ENCODE measurements at regions not wholly inside any gene's neighbourhood (a gene's known extent, or its start where the extent isn't known, plus 50 kb on each side); places are given as distances from the start of the nearest gene placed in this dataset.
"Not testable (repeated sequence)": the region's sequence is repeated elsewhere in the genome, so short reads cannot be mapped to it uniquely, and the experiment has no call there.

- DNase-seq (ENCODE audit: low read depth), result no peak
Observed at GRCh38 chr14:35988972-35989690, 163.0 kb downstream of the BRMS1L start.

- no peak for DNase-seq (ENCODE audit: low read depth)
Observed at GRCh38 chr14:35988550-35988949, 162.4 kb downstream of the BRMS1L start.

- no peak for DNase-seq (ENCODE audit: low read depth)
Observed at GRCh38 chr14:35987731-35988130, 161.6 kb downstream of the BRMS1L start.

GRCh38 chr14:35986219-35986573, 160.1 kb downstream of the BRMS1L start:
- DNase-seq (ENCODE audit: low read depth), result no peak

GRCh38 chr14:35985474-35986218, 159.5 kb downstream of the BRMS1L start:
- no peak for DNase-seq (ENCODE audit: low read depth)

- no peak for DNase-seq (ENCODE audit: low read depth)
Observed at GRCh38 chr14:35979531-35979930, 153.4 kb downstream of the BRMS1L start.

- DNase-seq (ENCODE audit: low read depth), result no peak
Observed at GRCh38 chr14:35978561-35978960, 152.4 kb downstream of the BRMS1L start.

- no peak for DNase-seq (ENCODE audit: low read depth)
Observed at GRCh38 chr14:35975814-35976213, 149.7 kb downstream of the BRMS1L start.

- DNase-seq (ENCODE audit: low read depth), result no peak
Observed at GRCh38 chr14:35973770-35974169, 147.6 kb downstream of the BRMS1L start.

- DNase-seq (ENCODE audit: low read depth), result no peak
Observed at GRCh38 chr14:35971965-35972630, 146.0 kb downstream of the BRMS1L start.

- no peak for DNase-seq (ENCODE audit: low read depth)
Observed at GRCh38 chr14:35969310-35969709, 143.2 kb downstream of the BRMS1L start.

- DNase-seq (ENCODE audit: low read depth), result no peak
Observed at GRCh38 chr14:35965400-35965799, 139.3 kb downstream of the BRMS1L start.

GRCh38 chr14:35964697-35965286, 138.7 kb downstream of the BRMS1L start:
- no peak for DNase-seq (ENCODE audit: low read depth)

GRCh38 chr14:35963209-35963608, 137.1 kb downstream of the BRMS1L start:
- no peak for DNase-seq (ENCODE audit: low read depth)

- no peak for DNase-seq (ENCODE audit: low read depth)
Observed at GRCh38 chr14:35961697-35962274, 135.6 kb downstream of the BRMS1L start.

- no peak for DNase-seq (ENCODE audit: low read depth)
Observed at GRCh38 chr14:35959835-35960234, 133.7 kb downstream of the BRMS1L start.

GRCh38 chr14:35958499-35958898, 132.4 kb downstream of the BRMS1L start:
- no peak for DNase-seq (ENCODE audit: low read depth)

GRCh38 chr14:35956376-35957085, 130.4 kb downstream of the BRMS1L start:
- no peak for DNase-seq (ENCODE audit: low read depth)

GRCh38 chr14:35952584-35952983, 126.4 kb downstream of the BRMS1L start:
- DNase-seq (ENCODE audit: low read depth), result no peak

GRCh38 chr14:35949920-35950513, 123.9 kb downstream of the BRMS1L start:
- no peak for DNase-seq (ENCODE audit: low read depth)

GRCh38 chr14:35947983-35948382, 121.8 kb downstream of the BRMS1L start:
- not testable (repeated sequence) for DNase-seq (ENCODE audit: low read depth)
